Choroid plexus epithelial cell (primary cell): ENCODE measurements at regions not wholly inside any gene's neighbourhood (a gene's known extent, or its start where the extent isn't known, plus 50 kb on each side); places are given as distances from the start of the nearest gene placed in this dataset.

Experiments used
- DNase-seq: peaks from one replicate; pipeline ENCODE4 v3.0.0-alpha.2; 2010; ENCODE audit warnings: low read depth
- H3K4me3 ChIP-seq: 2 replicates; pipeline ENCODE4 v1.5.1; 2011; ENCODE audit warnings: low read depth, mild to moderate bottlenecking, control low read depth, low read length, moderate library complexity
- CTCF ChIP-seq: conservative IDR thresholded peaks from 2 replicates; pipeline ENCODE4 v1.5.1; 2011; ENCODE audit warnings: low read depth, mild to moderate bottlenecking, control low read depth, inconsistent platforms, low read length, moderate library complexity

- no peak overlapping the region for H3K4me3 ChIP-seq
- no peak for TF ChIP-seq CTCF
- DNase-seq = no peak
These were observed 55.2 kb upstream of the MED9 start for GRCh38 chr17:17421346-17422216.

- TF ChIP-seq CTCF = no peak
- no peak for DNase-seq
- no peak overlapping the region for H3K4me3 ChIP-seq
These were observed 54.6 kb upstream of the MED9 start for GRCh38 chr17:17422217-17422610.

DNA sequence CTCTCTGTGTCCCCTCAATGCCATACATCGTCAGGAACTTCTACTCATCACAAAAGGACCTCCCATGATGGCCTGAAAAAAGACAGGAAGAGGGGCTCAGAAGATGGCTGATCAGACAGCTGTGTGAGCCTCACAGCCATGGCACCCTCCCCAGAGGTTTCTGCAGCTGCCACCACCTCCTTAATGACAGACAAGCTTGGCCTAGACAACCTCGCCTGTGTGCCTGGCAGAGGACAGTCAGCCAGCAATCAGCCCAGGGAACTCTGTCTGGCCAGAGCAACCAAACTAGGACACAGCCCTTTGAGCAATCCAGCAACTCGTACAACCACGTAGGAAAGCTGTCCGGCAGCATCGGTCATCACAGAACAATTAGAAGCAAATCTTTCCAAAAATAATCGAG, 54.2 kb upstream of the MED9 start:
- TF ChIP-seq CTCF = no peak
- H3K4me3 ChIP-seq = no peak overlapping the region
- DNase-seq = no peak

- no peak overlapping the region for H3K4me3 ChIP-seq
- TF ChIP-seq CTCF = no peak
- no peak for DNase-seq
These were observed 53.1 kb upstream of the MED9 start for GRCh38 chr17:17423656-17424055.

GRCh38 chr17:17424552-17424951, 52.2 kb upstream of the MED9 start:
- no peak overlapping the region for H3K4me3 ChIP-seq
- no peak for TF ChIP-seq CTCF
- DNase-seq = no peak

- DNase-seq = no peak
- H3K4me3 ChIP-seq = no peak overlapping the region
- no peak for TF ChIP-seq CTCF
These were observed 51.8 kb upstream of the MED9 start for GRCh38 chr17:17425005-17425404.

DNA sequence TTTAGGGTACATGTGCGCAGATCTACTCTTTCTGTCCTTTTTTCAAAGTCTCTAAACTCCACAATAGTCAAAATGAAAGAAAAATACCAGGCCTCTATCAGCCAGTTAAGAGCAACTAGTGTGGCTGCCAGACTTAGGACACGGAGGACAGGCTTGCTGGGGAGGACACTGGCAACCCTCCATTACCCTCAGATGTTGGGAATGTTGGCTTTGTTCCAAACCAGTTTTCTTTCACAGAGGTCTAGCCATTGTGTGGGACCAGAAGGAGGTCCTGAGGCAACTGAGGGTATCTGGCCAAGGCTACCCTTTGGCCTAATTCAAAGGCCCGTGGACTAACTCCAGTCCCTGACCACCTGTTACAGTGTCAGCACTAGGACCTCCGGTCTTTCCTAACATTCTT, 51.2 kb upstream of the MED9 start:
- no peak for DNase-seq
- no peak overlapping the region for H3K4me3 ChIP-seq
- no peak for TF ChIP-seq CTCF
